Muscle of arm (tissue), 1 donor: ENCODE measurements at regions not wholly inside any gene's neighbourhood (a gene's known extent, or its start where the extent isn't known, plus 50 kb on each side); places are given as distances from the start of the nearest gene placed in this dataset.
"Not testable (repeated sequence)": the region's sequence is repeated elsewhere in the genome, so short reads cannot be mapped to it uniquely, and the experiment has no call there.

Experiments
- DNase-seq: peaks from one replicate; pipeline ENCODE4 v3.0.0-alpha.2; 2013

- no peak for DNase-seq
Measured at GRCh38 chr1:83130886-83131691, 867.8 kb downstream of the TTLL7 start.

- no peak for DNase-seq
Measured at GRCh38 chr1:83129107-83129506, 869.8 kb downstream of the TTLL7 start.

DNA sequence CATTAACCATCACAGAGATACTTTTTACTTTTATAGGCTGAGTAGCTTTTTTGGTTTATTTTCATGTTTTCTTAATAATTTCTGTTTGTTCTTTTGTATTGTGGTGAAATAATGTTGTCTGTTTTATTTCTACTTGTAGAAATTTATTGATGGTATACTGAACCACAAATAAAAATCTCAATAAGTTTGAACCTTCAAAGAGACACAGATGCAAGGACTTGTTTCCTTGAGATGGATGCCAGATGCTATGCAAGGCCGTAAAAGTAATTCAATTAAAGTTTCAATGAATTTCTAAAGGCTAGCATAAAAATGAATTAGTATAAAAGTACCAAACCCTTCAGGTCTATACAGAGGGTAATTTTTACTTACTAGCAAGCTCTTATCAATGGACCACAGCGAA, 873.5 kb downstream of the TTLL7 start:
- no peak for DNase-seq

DNA sequence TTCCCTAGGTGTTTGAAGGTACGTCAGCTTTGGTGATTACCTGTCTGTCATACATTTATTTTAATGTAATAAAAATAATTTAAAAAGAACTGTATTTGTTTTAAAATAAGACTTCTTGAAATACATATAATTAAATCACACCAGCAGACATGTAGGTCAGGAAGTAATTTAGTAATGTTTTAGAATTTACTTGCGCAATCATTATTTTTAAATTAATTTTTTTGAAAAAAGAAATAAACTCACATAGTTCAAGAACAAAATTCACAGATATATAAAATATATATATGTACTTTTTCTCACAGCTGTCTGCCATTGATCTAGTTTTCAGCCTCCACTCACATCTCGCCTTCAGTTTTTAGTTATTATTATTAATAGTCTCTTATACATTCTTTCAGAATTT, 875.9 kb downstream of the TTLL7 start:
- no peak for DNase-seq

GRCh38 chr1:83118472-83118871, 880.5 kb downstream of the TTLL7 start:
- no peak for DNase-seq

- DNase-seq, result not testable (repeated sequence)
Measured at GRCh38 chr1:83117030-83117429, 881.9 kb downstream of the TTLL7 start.

- DNase-seq, result no peak
Measured at GRCh38 chr1:83115785-83116184, 883.1 kb downstream of the TTLL7 start.

- no peak for DNase-seq
Measured at GRCh38 chr1:83114136-83114834, 884.6 kb downstream of the TTLL7 start.

- no peak for DNase-seq
Measured at GRCh38 chr1:83113652-83114051, 885.3 kb downstream of the TTLL7 start.

- DNase-seq, result no peak
Measured at GRCh38 chr1:83112248-83112885, 886.6 kb downstream of the TTLL7 start.

DNA sequence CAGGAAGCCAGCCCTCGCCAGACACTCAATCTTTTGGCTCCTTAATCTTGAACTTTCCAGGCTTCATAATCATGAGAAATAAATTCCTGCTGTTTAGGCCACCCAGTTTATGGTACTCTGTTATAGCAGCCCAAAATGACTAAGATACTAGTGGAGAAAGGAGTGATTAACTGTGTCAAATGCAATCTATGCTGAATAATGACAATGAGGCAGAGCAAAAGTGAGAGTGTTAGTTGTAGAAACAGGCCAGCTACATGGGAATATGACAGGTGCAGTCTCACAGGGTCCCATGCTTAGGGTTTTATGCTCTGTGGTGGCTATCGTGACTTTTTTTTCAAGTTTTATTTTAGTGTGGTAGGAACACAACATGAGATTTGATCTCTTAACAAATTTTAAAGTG, 888.8 kb downstream of the TTLL7 start:
- DNase-seq, result no peak

- DNase-seq, result no peak
Measured at GRCh38 chr1:83109692-83110091, 889.2 kb downstream of the TTLL7 start.

GRCh38 chr1:83104558-83104957, 894.4 kb downstream of the TTLL7 start:
- no peak for DNase-seq

GRCh38 chr1:83103341-83103740, 895.6 kb downstream of the TTLL7 start:
- no peak for DNase-seq

- no peak for DNase-seq
Measured at GRCh38 chr1:83102630-83103071, 896.3 kb downstream of the TTLL7 start.

GRCh38 chr1:83101406-83101805, 897.5 kb downstream of the TTLL7 start:
- DNase-seq, result no peak

- no peak for DNase-seq
Measured at GRCh38 chr1:83100133-83100532, 898.8 kb downstream of the TTLL7 start.

DNA sequence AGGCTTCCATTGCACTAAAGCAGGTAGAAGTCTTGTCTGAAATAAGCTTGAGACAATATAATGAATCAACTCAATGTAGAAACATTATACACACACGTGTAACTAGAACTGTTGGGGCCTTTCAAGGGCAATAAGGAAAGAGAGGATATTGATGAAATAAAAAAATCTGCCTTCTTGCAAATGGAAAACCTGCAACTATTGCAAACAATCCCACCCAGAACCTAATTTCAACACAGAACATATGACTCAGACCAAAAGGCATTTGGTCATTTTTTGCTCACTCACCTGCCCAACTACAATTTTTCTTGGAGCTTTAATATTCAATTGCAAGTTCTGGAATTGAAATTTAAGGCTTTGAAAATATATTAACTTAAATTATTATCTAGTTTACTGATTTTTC, 900.1 kb downstream of the TTLL7 start:
- DNase-seq, result no peak

DNA sequence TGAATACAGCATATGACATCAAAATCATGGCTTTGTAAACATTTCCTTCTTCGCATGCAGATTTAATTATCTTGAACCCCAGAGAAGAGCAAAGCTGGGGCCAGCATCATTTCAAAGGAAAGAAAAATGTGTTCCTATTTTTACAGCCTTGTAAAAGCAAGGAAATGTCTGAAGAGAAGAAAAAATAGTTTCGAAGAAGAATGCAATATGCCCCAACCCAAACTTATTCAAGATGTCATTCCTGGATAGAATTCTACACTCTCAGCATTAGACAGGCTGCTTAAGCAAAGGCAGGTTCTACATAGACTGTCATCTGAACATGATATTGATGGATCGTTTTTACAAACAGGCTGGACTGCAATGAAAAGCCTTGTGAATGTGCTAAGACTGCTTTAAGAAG, 900.8 kb downstream of the TTLL7 start:
- peak; percentile 67 for DNase-seq

DNA sequence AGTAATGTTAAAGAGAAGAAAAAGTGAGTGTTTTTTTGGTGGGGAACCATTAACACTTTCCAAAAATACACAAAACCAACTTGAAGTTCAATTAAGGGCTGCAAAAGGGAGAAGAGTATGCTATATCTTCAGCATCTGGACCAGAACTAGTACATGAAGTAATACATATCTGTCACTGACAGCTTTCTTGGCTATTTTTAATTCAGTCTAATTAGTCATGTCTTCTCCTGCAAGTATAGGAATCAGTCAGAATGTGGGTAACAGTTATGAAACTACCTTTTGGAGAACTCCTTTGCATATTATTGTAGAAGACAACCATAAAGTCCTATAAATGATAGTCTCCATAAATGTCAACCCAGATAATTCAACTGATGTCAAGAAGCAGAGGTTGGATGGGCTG, 901.2 kb downstream of the TTLL7 start:
- no peak for DNase-seq

- no peak for DNase-seq
Measured at GRCh38 chr1:83095570-83095969, 903.4 kb downstream of the TTLL7 start.

GRCh38 chr1:83090195-83090594, 908.7 kb downstream of the TTLL7 start:
- no peak for DNase-seq

DNA sequence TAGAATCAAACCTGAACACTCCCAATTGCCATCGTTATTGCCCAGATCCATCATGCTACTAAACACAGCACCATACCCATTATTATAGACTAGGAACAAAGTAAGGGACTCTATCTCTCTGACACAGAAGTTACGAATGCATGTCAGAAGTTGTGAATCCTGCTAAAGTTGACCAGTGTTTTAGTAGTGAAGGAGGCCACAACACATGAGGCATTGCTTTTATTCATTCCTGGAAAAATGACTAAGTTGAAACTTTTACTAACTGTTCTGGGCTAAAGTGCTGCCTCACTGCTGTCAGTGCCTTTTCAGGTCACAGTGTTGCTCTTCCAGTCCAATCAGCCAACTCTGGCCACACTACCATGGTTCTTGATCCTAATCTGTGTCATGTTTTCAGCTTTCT, 911.1 kb downstream of the TTLL7 start:
- DNase-seq, result no peak
